ENCODE measurements at regions not wholly inside any gene's neighbourhood (a gene's known extent, or its start where the extent isn't known, plus 50 kb on each side); places are given as distances from the start of the nearest gene placed in this dataset.

DNA sequence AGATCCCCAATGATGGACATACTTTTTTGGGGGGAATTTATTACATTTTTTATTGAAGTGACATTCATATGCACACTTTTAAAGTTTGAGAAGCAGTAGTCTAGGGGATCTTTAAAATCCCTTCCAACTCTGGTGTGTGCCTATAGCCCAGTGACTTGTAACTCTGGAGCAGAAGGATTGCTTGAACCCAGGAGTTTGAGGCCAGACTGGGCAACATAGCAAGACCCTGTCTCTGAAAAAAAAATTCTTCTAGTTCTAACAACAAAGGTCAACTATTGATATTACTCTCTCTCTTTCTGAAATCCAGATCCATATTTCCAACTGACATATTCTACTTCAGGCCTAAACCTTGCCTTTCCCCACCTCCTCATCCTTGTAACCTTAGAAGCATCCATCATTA lies 148.2 kb upstream of the SPRY4 start:
- ATAC-seq (ENCODE audit: low read depth), result no peak
- H3K4me3 ChIP-seq (ENCODE audit: severe bottlenecking), result no peak overlapping the region

DNA sequence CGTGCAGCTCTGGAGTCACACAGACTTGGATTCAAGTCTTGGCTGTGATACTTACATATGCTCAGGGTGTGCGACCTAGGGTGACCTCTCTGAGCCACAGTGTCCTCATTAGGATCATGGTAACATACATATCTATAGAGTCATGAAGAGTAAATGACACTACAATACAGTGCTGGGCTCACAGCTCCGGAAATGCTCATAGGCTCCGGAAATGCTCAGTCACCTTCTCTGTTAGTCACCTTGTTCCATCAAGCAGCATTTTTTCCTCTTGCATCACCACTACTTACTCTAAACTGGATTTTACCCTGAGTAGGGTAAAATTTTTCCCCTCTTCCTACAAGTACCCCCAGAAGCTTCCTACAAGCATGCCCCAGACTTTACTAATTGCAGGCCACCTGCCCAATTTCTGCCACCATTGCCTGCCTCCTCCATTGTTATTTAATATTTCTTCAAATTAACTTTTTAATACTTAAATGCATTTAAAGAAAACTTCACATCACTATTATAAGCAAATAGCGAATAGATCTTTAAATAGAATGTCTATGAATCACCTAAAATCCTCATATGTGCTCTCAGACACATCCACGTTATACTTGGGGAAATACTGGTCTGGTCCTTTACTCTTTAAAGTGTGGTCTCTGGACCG lies 147.6 kb upstream of the SPRY4 start:
- no peaks in the 10 kb centered on the region for H3K27me3 ChIP-seq (ENCODE audit: insufficient read depth, poor library complexity, severe bottlenecking)
- peak overlapping the region; percentile 92 for H3K27ac ChIP-seq (ENCODE audit: poor library complexity, severe bottlenecking)
- no peak overlapping the region for H3K4me3 ChIP-seq (ENCODE audit: severe bottlenecking)
- TF ChIP-seq, protein P1, sequence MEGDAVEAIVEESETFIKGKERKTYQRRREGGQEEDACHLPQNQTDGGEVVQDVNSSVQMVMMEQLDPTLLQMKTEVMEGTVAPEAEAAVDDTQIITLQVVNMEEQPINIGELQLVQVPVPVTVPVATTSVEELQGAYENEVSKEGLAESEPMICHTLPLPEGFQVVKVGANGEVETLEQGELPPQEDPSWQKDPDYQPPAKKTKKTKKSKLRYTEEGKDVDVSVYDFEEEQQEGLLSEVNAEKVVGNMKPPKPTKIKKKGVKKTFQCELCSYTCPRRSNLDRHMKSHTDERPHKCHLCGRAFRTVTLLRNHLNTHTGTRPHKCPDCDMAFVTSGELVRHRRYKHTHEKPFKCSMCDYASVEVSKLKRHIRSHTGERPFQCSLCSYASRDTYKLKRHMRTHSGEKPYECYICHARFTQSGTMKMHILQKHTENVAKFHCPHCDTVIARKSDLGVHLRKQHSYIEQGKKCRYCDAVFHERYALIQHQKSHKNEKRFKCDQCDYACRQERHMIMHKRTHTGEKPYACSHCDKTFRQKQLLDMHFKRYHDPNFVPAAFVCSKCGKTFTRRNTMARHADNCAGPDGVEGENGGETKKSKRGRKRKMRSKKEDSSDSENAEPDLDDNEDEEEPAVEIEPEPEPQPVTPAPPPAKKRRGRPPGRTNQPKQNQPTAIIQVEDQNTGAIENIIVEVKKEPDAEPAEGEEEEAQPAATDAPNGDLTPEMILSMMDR (IDR thresholded peaks at IDR 0.05; ENCODE audit: poor library complexity, severe bottlenecking), result no peak
- no peaks in the 10 kb centered on the region for H3K36me3 ChIP-seq (ENCODE audit: low read depth)
- H3K9me3 ChIP-seq (ENCODE audit: severe bottlenecking), result no peaks in the 10 kb centered on the region
- DNase-seq (ENCODE audit: low spot score) (no peak), ATAC-seq (ENCODE audit: low read depth) (peak; percentile 94)
- H3K4me1 ChIP-seq (ENCODE audit: insufficient read depth, poor library complexity, severe bottlenecking), result peaks cover 38% of the 10 kb centered on the region

More for the DNA sequence above, 148.2 kb upstream of the SPRY4 start:
- no peaks in the 10 kb centered on the region for H3K36me3 ChIP-seq (ENCODE audit: low read depth)
- TF ChIP-seq, protein P1 (IDR thresholded peaks at IDR 0.05; ENCODE audit: poor library complexity, severe bottlenecking), result no peak
- H3K27me3 ChIP-seq (ENCODE audit: insufficient read depth, poor library complexity, severe bottlenecking), result no peaks in the 10 kb centered on the region
- no peaks in the 10 kb centered on the region for H3K9me3 ChIP-seq (ENCODE audit: severe bottlenecking)
- peaks cover 38% of the 10 kb centered on the region for H3K4me1 ChIP-seq (ENCODE audit: insufficient read depth, poor library complexity, severe bottlenecking)
- peak overlapping the region; percentile 92 for H3K27ac ChIP-seq (ENCODE audit: poor library complexity, severe bottlenecking)
- DNase-seq (ENCODE audit: low spot score), result no peak

DNA sequence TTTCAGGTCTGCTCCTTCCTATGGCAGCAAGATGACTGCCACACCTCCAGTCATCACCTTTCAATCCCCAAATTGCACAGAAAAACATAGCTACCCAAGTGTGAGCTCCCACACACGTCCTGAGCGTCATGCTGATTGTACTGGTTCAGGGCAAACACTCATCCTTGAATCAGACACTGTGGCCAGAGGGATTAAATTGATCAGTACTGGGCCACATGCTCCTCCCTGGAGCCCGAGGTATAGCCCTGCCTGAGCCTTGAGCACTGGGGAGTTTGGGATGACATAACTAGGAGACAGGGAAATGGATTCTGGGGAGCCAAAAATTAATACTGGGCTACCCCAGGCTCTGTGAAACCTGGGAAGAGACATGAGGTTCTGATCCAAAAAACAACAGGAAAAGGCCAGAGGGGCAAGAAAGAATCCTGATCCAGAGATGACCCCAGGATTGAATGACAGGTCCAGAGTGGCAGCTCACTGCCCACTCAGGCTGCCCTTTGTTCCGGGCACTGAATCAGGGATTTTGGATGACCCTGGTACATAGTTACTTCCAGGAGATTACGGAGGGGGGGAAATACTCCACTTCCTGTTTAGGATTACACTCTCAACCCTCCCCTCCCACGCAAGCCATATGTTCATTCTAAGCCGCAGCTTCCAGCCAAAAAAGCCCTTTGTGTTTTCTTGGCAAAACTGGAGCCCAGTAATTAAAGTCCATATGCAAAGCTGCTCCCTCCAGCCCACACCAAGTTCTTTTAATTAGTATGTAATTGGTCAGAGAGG lies 141.6 kb upstream of the SPRY4 start:
- no peak overlapping the region for H3K4me3 ChIP-seq (ENCODE audit: severe bottlenecking)
- no peak for DNase-seq (ENCODE audit: low spot score)
- no peaks in the 10 kb centered on the region for H3K36me3 ChIP-seq (ENCODE audit: low read depth)
- H3K27ac ChIP-seq (ENCODE audit: poor library complexity, severe bottlenecking), result no peak overlapping the region
- H3K4me1 ChIP-seq (ENCODE audit: insufficient read depth, poor library complexity, severe bottlenecking), result no peaks in the 10 kb centered on the region
- H3K9me3 ChIP-seq (ENCODE audit: severe bottlenecking), result no peaks in the 10 kb centered on the region
- TF ChIP-seq, protein P1 (IDR thresholded peaks at IDR 0.05; ENCODE audit: poor library complexity, severe bottlenecking), result no peak
- H3K27me3 ChIP-seq (ENCODE audit: insufficient read depth, poor library complexity, severe bottlenecking), result no peaks in the 10 kb centered on the region
- ATAC-seq (ENCODE audit: low read depth), result no peak

DNA sequence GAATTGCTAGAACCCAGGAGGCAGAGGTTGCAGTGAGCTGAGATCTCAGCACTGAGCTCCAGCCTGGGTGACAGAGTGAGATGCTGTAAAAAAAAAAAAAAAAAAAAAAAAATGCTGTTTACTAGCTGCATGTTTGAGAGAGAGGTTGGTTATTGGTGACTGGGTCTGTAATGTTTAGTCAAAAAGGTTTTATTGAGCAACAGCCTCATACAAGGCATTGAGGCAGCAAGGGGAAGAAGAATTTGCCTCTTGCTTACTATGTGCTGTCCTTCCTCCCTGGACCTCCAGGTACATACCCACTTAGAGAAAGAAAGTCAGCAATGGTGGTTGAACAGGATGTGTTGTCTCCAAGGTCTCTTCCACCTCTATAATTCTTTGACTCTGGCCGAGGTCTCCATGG lies 140.7 kb upstream of the SPRY4 start:
- no peak overlapping the region for H3K4me3 ChIP-seq (ENCODE audit: severe bottlenecking)
- H3K4me1 ChIP-seq (ENCODE audit: insufficient read depth, poor library complexity, severe bottlenecking), result no peaks in the 10 kb centered on the region
- no peak for DNase-seq (ENCODE audit: low spot score)
- H3K27ac ChIP-seq (ENCODE audit: poor library complexity, severe bottlenecking), result no peak overlapping the region
- no peak for ATAC-seq (ENCODE audit: low read depth)
- H3K36me3 ChIP-seq (ENCODE audit: low read depth), result no peaks in the 10 kb centered on the region
- H3K9me3 ChIP-seq (ENCODE audit: severe bottlenecking), result no peaks in the 10 kb centered on the region
- TF ChIP-seq, protein P1 (IDR thresholded peaks at IDR 0.05; ENCODE audit: poor library complexity, severe bottlenecking), result no peak
- H3K27me3 ChIP-seq (ENCODE audit: insufficient read depth, poor library complexity, severe bottlenecking), result no peaks in the 10 kb centered on the region

DNA sequence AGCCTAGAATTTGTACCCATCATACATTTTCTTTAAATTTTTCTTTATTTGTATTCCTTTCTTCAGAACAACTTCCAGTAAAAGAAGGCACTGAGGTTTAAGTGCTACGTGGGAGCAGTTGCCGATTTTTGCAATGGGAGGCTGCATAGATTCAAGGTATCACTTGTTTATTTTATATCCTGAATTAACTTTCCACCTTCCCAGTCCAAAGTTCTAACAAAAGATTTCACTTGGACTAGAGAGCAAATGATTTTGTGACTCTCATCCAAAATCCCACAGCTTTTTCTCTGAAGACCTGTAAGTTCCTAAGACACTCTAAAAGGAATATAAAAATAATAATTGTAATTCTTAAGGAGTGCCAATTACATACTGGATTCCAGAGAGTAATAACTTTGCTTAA lies 139.1 kb upstream of the SPRY4 start:
- Histone ChIP-seq H3K27ac (ENCODE audit: poor library complexity, severe bottlenecking) (no peak overlapping the region), H3K9me3 (ENCODE audit: severe bottlenecking) (no peaks in the 10 kb centered on the region)
- no peak for ATAC-seq (ENCODE audit: low read depth)

More for the DNA sequence above, 139.1 kb upstream of the SPRY4 start:
- Histone ChIP-seq H3K36me3 (ENCODE audit: low read depth) (no peaks in the 10 kb centered on the region), H3K4me1 (ENCODE audit: insufficient read depth, poor library complexity, severe bottlenecking) (no peaks in the 10 kb centered on the region), H3K27me3 (ENCODE audit: insufficient read depth, poor library complexity, severe bottlenecking) (no peaks in the 10 kb centered on the region), H3K4me3 (ENCODE audit: severe bottlenecking) (no peak overlapping the region)
- DNase-seq (ENCODE audit: low spot score), result no peak
- TF ChIP-seq, protein P1 (IDR thresholded peaks at IDR 0.05; ENCODE audit: poor library complexity, severe bottlenecking), result no peak
